GM23248 (cell line): ENCODE measurements at regions not wholly inside any gene's neighbourhood (a gene's known extent, or its start where the extent isn't known, plus 50 kb on each side); places are given as distances from the start of the nearest gene placed in this dataset.

Experiments used
- DNase-seq: peaks from one replicate; pipeline ENCODE4 v3.0.0-alpha.2; 2015
- H2AFZ ChIP-seq: fragments of 200-600 bp; sonication (generic); 2 replicates; pipeline ENCODE4 v1.6.1; 2016; ENCODE audit warnings: antibody characterized with exemption
- H3F3A ChIP-seq: fragments of 200-600 bp; sonication (generic); 2 replicates; pipeline ENCODE4 v1.6.1; 2016; ENCODE audit warnings: mild to moderate bottlenecking, antibody characterized with exemption, mixed run types; ENCODE audit not compliant: insufficient read depth
- H3K27ac ChIP-seq: fragments of 200-600 bp; sonication (generic); 2 replicates; pipeline ENCODE4 v1.5.1; 2016; ENCODE audit warnings: mild to moderate bottlenecking
- H3K27me3 ChIP-seq: fragments of 200-600 bp; sonication (generic); replicated peaks from 2 replicates; pipeline ENCODE4 v1.6.1; 2016; ENCODE audit warnings: mild to moderate bottlenecking; ENCODE audit not compliant: insufficient read depth
- H3K36me3 ChIP-seq: fragments of 200-600 bp; sonication (generic); 2 replicates; pipeline ENCODE4 v1.6.1; 2016; ENCODE audit warnings: low read depth, mild to moderate bottlenecking
- H3K4me1 ChIP-seq: fragments of 200-600 bp; sonication (generic); 2 replicates; pipeline ENCODE4 v1.6.1; 2016; ENCODE audit warnings: mild to moderate bottlenecking; ENCODE audit not compliant: insufficient read depth
- H3K4me2 ChIP-seq: fragments of 200-600 bp; sonication (generic); one replicate; pipeline ENCODE4 v1.6.1; 2016; ENCODE audit warnings: mild to moderate bottlenecking; ENCODE audit not compliant: unreplicated experiment
- H3K4me3 ChIP-seq: fragments of 200-600 bp; sonication (generic); 2 replicates; pipeline ENCODE4 v1.5.1; 2016; ENCODE audit warnings: mild to moderate bottlenecking
- H3K79me2 ChIP-seq: fragments of 200-600 bp; sonication (generic); 2 replicates; pipeline ENCODE4 v1.6.1; 2016; ENCODE audit warnings: mild to moderate bottlenecking; ENCODE audit not compliant: insufficient read depth
- H3K9ac ChIP-seq: fragments of 200-600 bp; sonication (generic); 2 replicates; pipeline ENCODE4 v1.6.1; 2016; ENCODE audit warnings: mild to moderate bottlenecking
- H3K9me2 ChIP-seq: fragments of 200-600 bp; sonication (generic); 2 replicates; pipeline ENCODE4 v1.6.1; 2016; ENCODE audit warnings: mixed run types, mild to moderate bottlenecking, moderate library complexity; ENCODE audit not compliant: insufficient read depth
- H3K9me3 ChIP-seq: fragments of 200-600 bp; sonication (generic); one replicate; pipeline ENCODE4 v1.6.1; 2017; ENCODE audit warnings: low read depth
- H4K20me1 ChIP-seq: fragments of 200-600 bp; sonication (generic); 2 replicates; pipeline ENCODE4 v1.6.0; 2016; ENCODE audit not compliant: insufficient read depth
- EZH2 ChIP-seq: fragments of 200-600 bp; sonication (generic); IDR thresholded peaks from 2 replicates; pipeline ENCODE4 v1.6.1; 2018; ENCODE audit warnings: antibody characterized with exemption, mild to moderate bottlenecking; ENCODE audit not compliant: insufficient read depth, poor library complexity, severe bottlenecking
- EZH2phosphoT487 ChIP-seq: fragments of 200-600 bp; sonication (generic); IDR thresholded peaks from 2 replicates; pipeline ENCODE4 v1.6.1; 2018; ENCODE audit warnings: antibody characterized with exemption, moderate library complexity, mild to moderate bottlenecking, low read depth; ENCODE audit not compliant: insufficient read depth
- WGBS, 2 experiments: methylation state at CpG; one replicate each; pipeline ENCODE4 v1.1.6; 2015 to 2017; ENCODE audit warnings: low lambda C conversion rate in 2 of 2, low coverage in 1 of 2; ENCODE audit errors: missing lambda C conversion rate in 2 of 2; 5-methylcytosine and 5-hydroxymethylcytosine counted together
- in situ Hi-C: fragments of 300-500 bp; cut with MboI; formaldehyde crosslinking; loops from 2 replicates; pipeline ENCODE4 v1.15.0; 2020

DNA sequence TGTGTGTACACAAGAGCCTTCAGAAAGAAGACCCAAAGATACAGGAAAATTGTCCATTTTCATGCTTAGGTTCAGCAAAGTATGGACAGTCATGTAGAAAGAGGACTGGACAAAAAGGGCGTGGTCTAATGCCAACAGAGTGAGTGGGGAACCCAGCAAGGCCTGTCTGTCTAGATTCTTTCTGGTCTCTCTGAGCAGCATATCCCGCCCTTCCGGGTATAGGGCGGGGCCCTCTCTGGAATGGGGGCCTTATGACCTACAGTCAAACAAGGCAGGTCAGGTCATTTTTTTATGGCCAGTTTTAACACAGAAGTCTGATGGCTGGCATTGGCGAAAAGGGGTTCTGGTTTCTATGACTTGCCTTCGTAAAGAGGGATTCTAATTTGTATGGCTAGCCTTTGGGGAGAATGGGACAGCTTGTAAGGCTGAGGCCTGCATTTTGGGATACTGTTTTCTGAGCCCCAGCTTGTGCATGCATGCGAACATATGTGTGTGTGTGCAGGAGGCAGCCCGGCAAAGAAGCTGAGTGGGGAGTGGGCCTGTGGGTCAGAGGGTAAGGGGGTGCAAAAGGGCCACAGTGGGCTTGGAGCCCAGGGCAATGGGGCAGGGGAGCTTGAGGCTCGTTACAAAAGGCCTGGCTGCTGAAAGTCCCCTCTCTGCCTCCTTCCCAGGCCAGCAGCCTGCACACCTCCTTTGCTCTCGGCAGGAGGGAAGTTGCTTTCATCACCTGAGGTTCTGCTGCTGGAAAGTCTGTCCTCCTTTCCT lies 130.5 kb upstream of the B3GAT1 start:
- WGBS, 2 experiments = 17 to 22% methylated on average over 9 to 10 of the region's 10 CpGs
- Histone ChIP-seq H3K9me2 (no peaks in the 10 kb centered on the region), H3K4me1 (no peaks in the 10 kb centered on the region), H3K27me3 (no peaks in the 10 kb centered on the region), H3K36me3 (no peaks in the 10 kb centered on the region), H3K9me3 (no peaks in the 10 kb centered on the region), H3K9ac (no peak overlapping the region), H2AFZ (no peak overlapping the region), H3K4me3 (no peak overlapping the region), H3F3A (no peaks in the 10 kb centered on the region), H3K27ac (no peak overlapping the region), H3K4me2 (no peak overlapping the region), H3K79me2 (no peaks in the 10 kb centered on the region), H4K20me1 (no peaks in the 10 kb centered on the region)
- in situ Hi-C loops = no loop called here
- DNase-seq = no peak
- TF ChIP-seq EZH2phosphoT487 (no peak), EZH2 (no peak)

DNA sequence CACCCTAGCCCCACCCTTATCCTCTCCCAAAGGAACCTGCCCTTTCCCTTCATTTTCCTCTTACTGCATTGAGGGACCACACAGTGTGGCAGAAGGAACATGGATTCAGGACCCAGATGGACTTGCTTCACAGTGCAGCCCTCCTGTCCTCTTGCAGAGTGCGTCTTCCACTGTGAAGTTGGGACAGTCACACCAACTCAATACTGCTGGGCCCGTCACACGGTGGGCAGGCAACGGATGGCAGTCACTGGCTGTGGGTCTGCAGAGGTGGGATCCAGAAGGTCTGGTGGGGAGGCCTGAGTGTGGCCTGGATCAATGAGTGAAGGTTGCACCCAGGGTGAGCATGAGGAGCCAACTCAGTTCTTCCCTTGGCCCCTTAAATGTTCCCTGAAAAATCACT lies 129.9 kb upstream of the B3GAT1 start:
- H3K27me3 ChIP-seq = no peaks in the 10 kb centered on the region
- TF ChIP-seq EZH2 (no peak), EZH2phosphoT487 (no peak)
- H3K9ac ChIP-seq = no peak overlapping the region
- no peaks in the 10 kb centered on the region for H3F3A ChIP-seq
- no peaks in the 10 kb centered on the region for H3K79me2 ChIP-seq
- no peaks in the 10 kb centered on the region for H3K9me3 ChIP-seq
- H3K4me3 ChIP-seq = no peak overlapping the region
- H3K9me2 ChIP-seq = no peaks in the 10 kb centered on the region
- in situ Hi-C loops = no loop called here
- DNase-seq = no peak
- no peak overlapping the region for H3K4me2 ChIP-seq
- 27 to 36% methylated on average over 4 of the region's 4 CpGs for WGBS, 2 experiments
- H4K20me1 ChIP-seq = no peaks in the 10 kb centered on the region
- H3K27ac ChIP-seq = no peak overlapping the region
- H3K4me1 ChIP-seq = no peaks in the 10 kb centered on the region
- H3K36me3 ChIP-seq = no peaks in the 10 kb centered on the region
- H2AFZ ChIP-seq = no peak overlapping the region

DNA sequence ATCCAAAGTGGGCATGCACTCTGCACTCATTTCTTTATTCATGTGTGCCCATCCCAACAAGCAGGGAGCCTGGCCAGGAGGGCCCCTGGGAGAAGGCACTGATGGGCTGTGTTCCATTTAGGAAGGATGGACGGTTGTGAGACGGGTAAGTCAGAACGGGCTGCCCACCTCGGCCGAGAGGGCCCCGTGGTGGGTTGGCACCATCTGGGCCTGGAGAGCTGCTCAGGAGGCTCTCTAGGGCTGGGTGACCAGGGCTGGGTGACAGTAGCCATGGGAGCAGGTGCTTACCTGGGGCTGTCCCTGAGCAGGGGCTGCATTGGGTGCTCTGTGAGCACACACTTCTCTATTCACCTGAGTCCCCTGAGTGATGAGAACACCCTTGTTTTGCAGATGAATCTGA lies 129.3 kb upstream of the B3GAT1 start:
- Histone ChIP-seq H3K4me2 (no peak overlapping the region), H3K4me1 (no peaks in the 10 kb centered on the region), H3K9ac (no peak overlapping the region), H3F3A (no peaks in the 10 kb centered on the region), H3K27me3 (no peaks in the 10 kb centered on the region), H3K9me2 (no peaks in the 10 kb centered on the region), H3K36me3 (no peaks in the 10 kb centered on the region), H3K4me3 (no peak overlapping the region), H2AFZ (no peak overlapping the region), H4K20me1 (no peaks in the 10 kb centered on the region), H3K9me3 (no peaks in the 10 kb centered on the region), H3K79me2 (no peaks in the 10 kb centered on the region), H3K27ac (no peak overlapping the region)
- in situ Hi-C loops = no loop called here
- 27% methylated on average over 6 of the region's 6 CpGs for WGBS, 2 experiments
- TF ChIP-seq EZH2 = no peak
- no peak for TF ChIP-seq EZH2phosphoT487
- no peak for DNase-seq

DNA sequence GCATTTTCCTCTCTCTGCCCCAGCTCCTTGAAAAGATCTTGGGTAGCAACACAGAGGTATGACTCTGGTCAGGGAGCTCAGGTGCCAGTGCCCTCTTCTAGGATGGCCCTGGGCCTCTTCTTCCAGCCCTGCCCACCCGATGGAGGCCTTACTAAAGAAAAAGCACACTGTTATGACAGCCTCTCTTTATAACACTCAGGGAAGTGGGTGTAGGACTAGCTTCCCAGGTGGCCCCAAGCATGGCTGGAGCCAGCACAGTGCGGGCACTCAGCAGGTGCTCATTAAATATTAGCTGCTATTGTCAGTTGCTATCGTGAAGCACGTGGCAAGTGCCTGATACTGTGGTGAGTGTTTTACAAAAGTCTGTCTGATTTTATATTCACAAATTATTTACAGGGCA lies 127.2 kb upstream of the B3GAT1 start:
- 9 to 16% methylated on average over 4 of the region's 4 CpGs for WGBS, 2 experiments
- no peaks in the 10 kb centered on the region for H3K79me2 ChIP-seq
- H3K4me1 ChIP-seq = no peaks in the 10 kb centered on the region
- TF ChIP-seq EZH2phosphoT487 (no peak), EZH2 (no peak)
- in situ Hi-C loops = no loop called here
- H2AFZ ChIP-seq = no peak overlapping the region
- H3K9me2 ChIP-seq = no peaks in the 10 kb centered on the region
- no peak for DNase-seq
- H3K27ac ChIP-seq = no peak overlapping the region
- H3K9me3 ChIP-seq = no peaks in the 10 kb centered on the region
- no peak overlapping the region for H3K4me3 ChIP-seq
- no peak overlapping the region for H3K9ac ChIP-seq
- no peaks in the 10 kb centered on the region for H4K20me1 ChIP-seq
- no peaks in the 10 kb centered on the region for H3F3A ChIP-seq
- no peak overlapping the region for H3K4me2 ChIP-seq
- no peaks in the 10 kb centered on the region for H3K27me3 ChIP-seq
- no peaks in the 10 kb centered on the region for H3K36me3 ChIP-seq
